ENCODE measurements at regions not wholly inside any gene's neighbourhood (a gene's known extent, or its start where the extent isn't known, plus 50 kb on each side); places are given as distances from the start of the nearest gene placed in this dataset.

DNA sequence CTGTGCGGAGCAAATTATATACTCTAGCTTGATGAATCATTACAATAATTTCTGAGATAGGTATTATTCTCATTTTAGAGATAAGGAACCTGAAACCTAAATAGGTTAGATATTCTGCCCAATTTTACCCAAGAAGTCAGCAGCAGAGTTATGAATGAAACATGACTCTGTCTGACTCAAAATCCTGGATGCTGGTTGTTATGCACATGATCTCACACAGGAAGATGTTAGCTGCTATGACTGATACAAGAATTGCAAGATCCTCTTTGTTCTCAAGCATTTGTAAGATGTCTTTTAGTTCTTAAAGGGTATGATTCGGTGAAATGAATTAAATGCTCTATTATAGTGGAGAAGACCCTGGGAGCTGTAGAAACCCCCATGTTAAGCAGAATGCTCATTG, 447.8 kb downstream of the KIF2B start:
- TF ChIP-seq CTCF (IDR thresholded peaks at IDR 0.05; ENCODE audit: low read depth, low read length): no peak
- no peak for TF ChIP-seq EZH2phosphoT487 (IDR thresholded peaks at IDR 0.05; ENCODE audit: low read depth)

Data from OCI-LY3 (cell line).